ENCODE measurements at regions not wholly inside any gene's neighbourhood (a gene's known extent, or its start where the extent isn't known, plus 50 kb on each side); places are given as distances from the start of the nearest gene placed in this dataset.

- Histone ChIP-seq H3K36me3 (no peaks in the 10 kb centered on the region), H3K9me3 (no peaks in the 10 kb centered on the region), H3K27me3 (no peaks in the 10 kb centered on the region), H3K4me3 (no peak overlapping the region), H3K27ac (no peak overlapping the region), H3K4me1 (no peaks in the 10 kb centered on the region)
- no peak for DNase-seq
- TF ChIP-seq POLR2A (IDR thresholded peaks at IDR 0.05) = no peak
- TF ChIP-seq CTCF (IDR thresholded peaks at IDR 0.05) = no peak
Observed at GRCh38 chr2:121085801-121086200, 199.2 kb downstream of the TFCP2L1 start.

GRCh38 chr2:121086450-121086849, 198.6 kb downstream of the TFCP2L1 start:
- no peak for DNase-seq
- no peak for TF ChIP-seq CTCF (IDR thresholded peaks at IDR 0.05)
- TF ChIP-seq POLR2A (IDR thresholded peaks at IDR 0.05) = no peak

GRCh38 chr2:121087117-121087516, 197.9 kb downstream of the TFCP2L1 start:
- TF ChIP-seq POLR2A (IDR thresholded peaks at IDR 0.05) (no peak), CTCF (IDR thresholded peaks at IDR 0.05) (no peak)
- Histone ChIP-seq H3K9me3 (no peaks in the 10 kb centered on the region), H3K27ac (no peak overlapping the region), H3K27me3 (no peaks in the 10 kb centered on the region), H3K4me3 (no peak overlapping the region), H3K36me3 (no peaks in the 10 kb centered on the region), H3K4me1 (no peaks in the 10 kb centered on the region)
- DNase-seq = peak in 1 of 3 donors; percentile 36

More at GRCh38 chr2:121086450-121086849, 198.6 kb downstream of the TFCP2L1 start:
- Histone ChIP-seq H3K9me3 (no peaks in the 10 kb centered on the region), H3K36me3 (no peaks in the 10 kb centered on the region), H3K27me3 (no peaks in the 10 kb centered on the region), H3K4me1 (no peaks in the 10 kb centered on the region), H3K27ac (no peak overlapping the region), H3K4me3 (no peak overlapping the region)

- no peak overlapping the region for H3K27ac ChIP-seq
- TF ChIP-seq CTCF (IDR thresholded peaks at IDR 0.05) (no peak), POLR2A (IDR thresholded peaks at IDR 0.05) (no peak)
- peak in 1 of 3 donors; percentile 39 for DNase-seq
- no peak overlapping the region for H3K4me3 ChIP-seq
- H3K27me3 ChIP-seq = no peaks in the 10 kb centered on the region
- H3K4me1 ChIP-seq = no peaks in the 10 kb centered on the region
- H3K9me3 ChIP-seq = no peaks in the 10 kb centered on the region
- no peaks in the 10 kb centered on the region for H3K36me3 ChIP-seq
Observed at GRCh38 chr2:121088251-121089165, 196.5 kb downstream of the TFCP2L1 start.

GRCh38 chr2:121089166-121089510, 195.9 kb downstream of the TFCP2L1 start:
- DNase-seq = no peak

More at GRCh38 chr2:121089166-121089510, 195.9 kb downstream of the TFCP2L1 start:
- no peaks in the 10 kb centered on the region for H3K9me3 ChIP-seq
- H3K27me3 ChIP-seq = no peaks in the 10 kb centered on the region
- no peak overlapping the region for H3K27ac ChIP-seq
- H3K36me3 ChIP-seq = no peaks in the 10 kb centered on the region
- TF ChIP-seq POLR2A (IDR thresholded peaks at IDR 0.05) (no peak), CTCF (IDR thresholded peaks at IDR 0.05) (no peak)
- no peak overlapping the region for H3K4me3 ChIP-seq
- H3K4me1 ChIP-seq = no peaks in the 10 kb centered on the region
